ENCODE measurements at regions not wholly inside any gene's neighbourhood (a gene's known extent, or its start where the extent isn't known, plus 50 kb on each side); places are given as distances from the start of the nearest gene placed in this dataset.
A peak's percentile ranks its signal among the peaks of the same experiment; 100 is the strongest.

GRCh38 chr15:89421219-89421618 lies 75.2 kb downstream of the RHCG start:
- DNase-seq, result no peak

- DNase-seq, result no peak
These were observed 76.9 kb downstream of the RHCG start for GRCh38 chr15:89419370-89419984.

GRCh38 chr15:89417206-89417725 lies 79.1 kb downstream of the RHCG start:
- no peak for DNase-seq

- peak; percentile 87 for DNase-seq
These were observed 79.8 kb downstream of the RHCG start for GRCh38 chr15:89416339-89417183.

GRCh38 chr15:89414571-89414970 lies 79.9 kb upstream of the POLG start:
- no peak for DNase-seq

GRCh38 chr15:89413877-89414276 lies 79.3 kb upstream of the POLG start:
- DNase-seq, result no peak

- DNase-seq, result no peak
These were observed 78.3 kb upstream of the POLG start for GRCh38 chr15:89412905-89413411.

GRCh38 chr15:89410039-89410435 lies 75.4 kb upstream of the POLG start:
- DNase-seq, result no peak

- DNase-seq, result no peak
These were observed 74.8 kb upstream of the POLG start for GRCh38 chr15:89409184-89410038.

GRCh38 chr15:89408372-89409183 lies 74.0 kb upstream of the POLG start:
- no peak for DNase-seq

- no peak for DNase-seq
These were observed 72.5 kb upstream of the POLG start for GRCh38 chr15:89406940-89407607.

GRCh38 chr15:89406218-89406939 lies 71.8 kb upstream of the POLG start:
- no peak for DNase-seq

GRCh38 chr15:89405494-89405893 lies 70.9 kb upstream of the POLG start:
- no peak for DNase-seq

- DNase-seq, result no peak
These were observed 69.4 kb upstream of the POLG start for GRCh38 chr15:89404023-89404422.

GRCh38 chr15:89402518-89402805 lies 67.8 kb upstream of the POLG start:
- DNase-seq, result no peak

- DNase-seq, result no peak
These were observed 67.2 kb upstream of the POLG start for GRCh38 chr15:89401631-89402517.

GRCh38 chr15:89400782-89401545 lies 66.3 kb upstream of the POLG start:
- DNase-seq, result no peak

- peak; percentile 54 for DNase-seq
These were observed 65.6 kb upstream of the POLG start for GRCh38 chr15:89400116-89400781.

All from NCI-H526 treated with DMSO at 0.1 percent for 48 hours (cell line).